PC-3 (cell line): ENCODE measurements at regions not wholly inside any gene's neighbourhood (a gene's known extent, or its start where the extent isn't known, plus 50 kb on each side); places are given as distances from the start of the nearest gene placed in this dataset.

Source experiments
- ATAC-seq: fragments of 200-7000 bp; cut with Tn5 transposase; 2 replicates; pipeline ENCODE4 v1.9.1; 2020; ENCODE audit warnings: mild to moderate bottlenecking, moderate library complexity
- BruUV-seq: library from RNA; stranded (reverse); fragments of 400-500 nt; replicated peaks from 2 replicates; lab custom pipeline; 2021; lab: Mats Ljungman, UMichigan
- CTCF ChIA-PET: fragments of 300-600 bp; sonication (Branson Sonifier 250); formaldehyde crosslinking; loops from one replicate; lab custom pipeline; 2022; ENCODE audit warnings: antibody characterized with exemption; lab: Charles Lee
- POLR2A ChIA-PET: fragments of 300-600 bp; sonication (Branson Sonifier 250); formaldehyde crosslinking; loops from one replicate; lab custom pipeline; 2022; ENCODE audit warnings: antibody characterized with exemption; ENCODE audit not compliant: unreplicated experiment; lab: Charles Lee
- DNase-seq: peaks from one replicate; pipeline ENCODE4 v3.0.0-alpha.2; 2015
- H2AFZ ChIP-seq: fragments of 300-600 bp; sonication (generic); 2 replicates; pipeline ENCODE4 v1.6.0; 2016; ENCODE audit warnings: antibody characterized with exemption, low read length
- H3F3A ChIP-seq: fragments of 300-600 bp; sonication (generic); one replicate; pipeline ENCODE4 v1.6.0; 2017; ENCODE audit warnings: antibody characterized with exemption, low read length, control low read depth, mild to moderate bottlenecking; ENCODE audit not compliant: unreplicated experiment
- H3K27ac ChIP-seq: fragments of 300-600 bp; sonication (generic); 2 replicates; pipeline ENCODE4 v1.5.1; 2016; ENCODE audit warnings: mild to moderate bottlenecking, low read length
- H3K27me3 ChIP-seq: fragments of 300-600 bp; sonication (generic); 2 replicates; pipeline ENCODE4 v1.6.1; 2016; ENCODE audit warnings: low read length, mixed read lengths
- H3K36me3 ChIP-seq: fragments of 300-600 bp; sonication (generic); 2 replicates; pipeline ENCODE4 v1.6.1; 2016; ENCODE audit warnings: low read depth, mixed run types, low read length, mixed read lengths
- H3K4me1 ChIP-seq: fragments of 300-600 bp; sonication (generic); 2 replicates; pipeline ENCODE4 v1.5.1; 2016; ENCODE audit warnings: low read length; ENCODE audit not compliant: insufficient read depth
- H3K4me2 ChIP-seq: fragments of 300-600 bp; sonication (generic); 2 replicates; pipeline ENCODE4 v1.6.0; 2016; ENCODE audit warnings: low read length
- H3K4me3 ChIP-seq: fragments of 300-600 bp; sonication (generic); 2 replicates; pipeline ENCODE4 v1.5.1; 2016; ENCODE audit warnings: mild to moderate bottlenecking, low read length, mixed read lengths
- H3K79me2 ChIP-seq: fragments of 300-600 bp; sonication (generic); 2 replicates; pipeline ENCODE4 v1.6.1; 2017; ENCODE audit warnings: low read length, mixed read lengths
- H3K9ac ChIP-seq: fragments of 300-600 bp; sonication (generic); 2 replicates; pipeline ENCODE4 v1.6.0; 2016; ENCODE audit warnings: mild to moderate bottlenecking, low read length
- H3K9me2 ChIP-seq: fragments of 300-600 bp; sonication (generic); replicated peaks from 2 replicates; pipeline ENCODE4 v1.6.1; 2016; ENCODE audit warnings: mixed run types, low read length, mixed read lengths
- H3K9me3 ChIP-seq: fragments of 300-600 bp; sonication (generic); 2 replicates; pipeline ENCODE4 v1.6.1; 2016; ENCODE audit warnings: low read length, mixed read lengths
- H4K20me1 ChIP-seq: fragments of 300-600 bp; sonication (generic); 2 replicates; pipeline ENCODE4 v1.6.1; 2016; ENCODE audit warnings: low read length, mixed read lengths
- EZH2 ChIP-seq: fragments of 300-600 bp; sonication (generic); IDR thresholded peaks from one replicate; pipeline ENCODE4 v1.6.1; 2017; ENCODE audit warnings: antibody characterized with exemption, mild to moderate bottlenecking, low read length; ENCODE audit not compliant: unreplicated experiment
- EZH2phosphoT487 ChIP-seq: fragments of 300-600 bp; sonication (generic); IDR thresholded peaks from 2 replicates; pipeline ENCODE4 v1.6.1; 2018; ENCODE audit warnings: mild to moderate bottlenecking, antibody characterized with exemption, low read length, borderline replicate concordance
- intact Hi-C: fragments of 100-400 bp; cut with micrococcal nuclease; formaldehyde crosslinking; loops from 2 replicates; pipeline ENCODE4 v1.9.0; 2023
- TF ChIP-seq, protein P1 (sequence below): fragments of 300-600 bp; sonication (generic); conservative IDR thresholded peaks from 2 replicates; pipeline ENCODE4 v1.5.1; 2017; ENCODE audit warnings: antibody characterized with exemption, low read depth, mild to moderate bottlenecking, low read length

DNA sequence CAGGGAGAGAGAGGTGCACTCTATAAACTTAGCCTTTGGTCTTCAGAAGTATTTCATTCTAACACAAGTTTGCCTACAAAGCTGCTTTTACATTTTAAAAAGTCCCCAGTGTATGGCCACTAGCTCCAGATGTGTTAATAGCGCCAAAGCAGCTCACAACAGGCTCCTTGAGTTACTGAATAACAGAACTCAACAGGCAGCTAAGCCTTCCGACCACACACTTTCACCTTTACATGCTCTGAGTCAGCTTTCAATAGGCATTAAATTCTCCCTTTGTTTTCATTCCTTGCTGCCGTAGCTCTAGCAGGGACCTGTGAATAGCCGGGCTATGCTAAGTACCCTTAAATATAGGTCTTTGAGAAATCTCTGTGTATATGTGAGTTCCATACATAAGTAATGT lies 262.8 kb upstream of the PARD3B start:
- Histone ChIP-seq H3K4me3 (no peak overlapping the region), H3K4me1 (no peaks in the 10 kb centered on the region), H3K27ac (no peak overlapping the region), H3K4me2 (no peak overlapping the region), H3K79me2 (no peaks in the 10 kb centered on the region), H3K9me3 (no peaks in the 10 kb centered on the region), H3K9me2 (no peaks in the 10 kb centered on the region), H2AFZ (no peak overlapping the region), H3F3A (no peaks in the 10 kb centered on the region), H3K27me3 (peaks cover 6% of the 10 kb centered on the region; the same call in 1 of the 2 replicates), H3K36me3 (no peaks in the 10 kb centered on the region), H4K20me1 (no peaks in the 10 kb centered on the region), H3K9ac (no peak overlapping the region)
- ChIA-PET CTCF (no interaction called here), POLR2A (no interaction called here)
- TF ChIP-seq, protein P1, sequence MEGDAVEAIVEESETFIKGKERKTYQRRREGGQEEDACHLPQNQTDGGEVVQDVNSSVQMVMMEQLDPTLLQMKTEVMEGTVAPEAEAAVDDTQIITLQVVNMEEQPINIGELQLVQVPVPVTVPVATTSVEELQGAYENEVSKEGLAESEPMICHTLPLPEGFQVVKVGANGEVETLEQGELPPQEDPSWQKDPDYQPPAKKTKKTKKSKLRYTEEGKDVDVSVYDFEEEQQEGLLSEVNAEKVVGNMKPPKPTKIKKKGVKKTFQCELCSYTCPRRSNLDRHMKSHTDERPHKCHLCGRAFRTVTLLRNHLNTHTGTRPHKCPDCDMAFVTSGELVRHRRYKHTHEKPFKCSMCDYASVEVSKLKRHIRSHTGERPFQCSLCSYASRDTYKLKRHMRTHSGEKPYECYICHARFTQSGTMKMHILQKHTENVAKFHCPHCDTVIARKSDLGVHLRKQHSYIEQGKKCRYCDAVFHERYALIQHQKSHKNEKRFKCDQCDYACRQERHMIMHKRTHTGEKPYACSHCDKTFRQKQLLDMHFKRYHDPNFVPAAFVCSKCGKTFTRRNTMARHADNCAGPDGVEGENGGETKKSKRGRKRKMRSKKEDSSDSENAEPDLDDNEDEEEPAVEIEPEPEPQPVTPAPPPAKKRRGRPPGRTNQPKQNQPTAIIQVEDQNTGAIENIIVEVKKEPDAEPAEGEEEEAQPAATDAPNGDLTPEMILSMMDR: no peak
- TF ChIP-seq EZH2phosphoT487: no peak
- TF ChIP-seq EZH2: no peak
- ATAC-seq: no peak
- no TSS peak for BruUV-seq
- intact Hi-C loops: no loop called here
- no peak for DNase-seq

DNA sequence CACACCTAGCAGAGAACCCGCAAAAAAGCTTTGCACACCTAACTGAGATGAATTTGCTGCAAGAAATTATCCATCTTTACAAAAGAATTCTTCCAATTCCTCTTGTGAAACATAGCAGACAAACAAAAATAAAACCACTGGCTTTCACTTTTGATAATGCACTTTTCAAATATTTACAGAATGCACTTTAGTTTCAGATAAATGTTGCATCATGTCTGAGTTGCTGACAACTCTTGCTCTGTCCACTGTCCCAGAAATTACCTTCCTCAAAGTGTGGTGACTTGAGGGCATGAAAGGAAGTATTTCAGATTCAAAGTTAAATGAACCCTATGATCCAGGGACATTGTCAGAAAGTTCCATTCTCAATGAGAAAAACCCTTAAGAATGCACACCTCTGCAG lies 256.2 kb upstream of the PARD3B start:
- ChIA-PET CTCF (no interaction called here), POLR2A (no interaction called here)
- Histone ChIP-seq H3K4me2 (no peak overlapping the region), H3K79me2 (no peaks in the 10 kb centered on the region), H4K20me1 (no peaks in the 10 kb centered on the region), H3K9me3 (no peaks in the 10 kb centered on the region), H2AFZ (no peak overlapping the region), H3K9me2 (no peaks in the 10 kb centered on the region), H3K9ac (no peak overlapping the region), H3K27ac (no peak overlapping the region), H3K36me3 (no peaks in the 10 kb centered on the region), H3K4me1 (no peaks in the 10 kb centered on the region), H3K4me3 (no peak overlapping the region), H3F3A (no peaks in the 10 kb centered on the region), H3K27me3 (peaks cover 21% of the 10 kb centered on the region)
- TF ChIP-seq, protein P1: no peak
- TF ChIP-seq EZH2 (no peak), EZH2phosphoT487 (no peak)
- BruUV-seq: no TSS peak
- ATAC-seq (no peak), DNase-seq (no peak)
- intact Hi-C loops: no loop called here

DNA sequence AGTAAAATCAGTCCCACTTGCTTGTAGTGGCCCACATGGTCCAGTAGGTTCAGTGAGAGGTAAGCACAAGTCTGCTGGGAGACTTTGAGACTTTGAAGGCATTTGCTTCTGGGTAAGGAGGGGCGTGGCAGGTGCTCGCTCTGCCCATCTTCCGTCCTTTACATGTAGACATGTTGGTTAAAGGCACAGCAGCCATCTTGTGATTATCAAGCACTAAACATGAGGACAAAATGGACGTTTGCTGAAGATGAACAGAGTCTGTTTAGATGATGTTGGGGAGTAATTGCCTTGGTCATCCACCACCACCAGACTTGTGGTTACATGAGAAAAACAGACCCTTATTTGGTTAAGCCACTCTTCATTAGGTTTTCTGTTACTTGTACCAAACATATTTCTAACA lies 252.8 kb upstream of the PARD3B start:
- H3K4me1 ChIP-seq: no peaks in the 10 kb centered on the region
- no peak for ATAC-seq
- H2AFZ ChIP-seq: no peak overlapping the region
- H3K9me2 ChIP-seq: no peaks in the 10 kb centered on the region
- H3K27me3 ChIP-seq: peaks cover 16% of the 10 kb centered on the region
- ChIA-PET CTCF (no interaction called here), POLR2A (no interaction called here)
- no peaks in the 10 kb centered on the region for H3K36me3 ChIP-seq
- TF ChIP-seq EZH2phosphoT487 (no peak), EZH2 (no peak)
- TF ChIP-seq, protein P1: no peak
- intact Hi-C loops: no loop called here
- DNase-seq: no peak
- no peaks in the 10 kb centered on the region for H4K20me1 ChIP-seq
- H3K4me3 ChIP-seq: no peak overlapping the region
- H3K9ac ChIP-seq: no peak overlapping the region
- no peaks in the 10 kb centered on the region for H3K9me3 ChIP-seq
- BruUV-seq: no TSS peak
- no peaks in the 10 kb centered on the region for H3F3A ChIP-seq
- H3K79me2 ChIP-seq: no peaks in the 10 kb centered on the region
- H3K27ac ChIP-seq: no peak overlapping the region
- H3K4me2 ChIP-seq: no peak overlapping the region
